HT1080 (cell line): ENCODE measurements at regions not wholly inside any gene's neighbourhood (a gene's known extent, or its start where the extent isn't known, plus 50 kb on each side); places are given as distances from the start of the nearest gene placed in this dataset.

Experiments used
- DNase-seq: peaks from one replicate; pipeline ENCODE4 v3.0.0-alpha.2; 2015; ENCODE audit warnings: low read depth

DNA sequence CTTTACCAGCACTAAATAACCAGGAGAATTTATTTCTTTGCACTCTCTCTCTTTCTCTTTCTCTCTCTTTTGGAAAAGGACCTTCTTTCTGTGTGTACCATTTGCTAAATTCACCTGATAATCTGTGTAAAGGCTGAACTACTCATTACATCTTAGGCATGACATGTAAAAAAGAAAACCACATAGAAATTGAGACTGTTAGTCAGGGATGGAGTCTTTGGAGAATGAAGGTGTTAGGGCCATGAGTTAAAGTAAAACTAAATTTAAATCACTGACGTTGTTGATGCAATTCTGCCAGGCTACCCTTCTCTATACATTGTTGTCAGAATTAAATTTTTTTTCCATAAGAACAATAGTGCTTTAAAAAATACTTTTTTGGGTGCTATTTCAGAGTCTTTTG lies 263.3 kb downstream of the PTEN start:
- DNase-seq: no peak

DNA sequence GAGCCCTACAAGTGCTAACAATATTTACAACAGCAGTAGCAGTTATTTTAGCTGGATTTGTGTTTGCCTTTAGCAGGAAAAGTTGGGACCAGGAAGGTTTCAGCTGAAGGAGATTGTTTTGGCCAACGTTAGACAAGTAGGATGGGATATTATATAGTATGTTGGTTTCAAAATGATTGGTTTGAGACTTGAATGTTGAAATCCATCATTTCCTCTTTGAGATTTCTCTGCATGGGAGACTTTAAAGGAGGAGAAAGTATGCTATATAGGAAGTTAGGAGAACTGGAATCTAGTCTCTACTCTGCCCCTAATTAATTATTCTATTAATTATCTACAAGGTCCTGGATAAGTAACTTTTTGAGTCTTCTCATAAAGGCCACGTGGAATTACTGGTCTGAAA lies 263.8 kb downstream of the PTEN start:
- DNase-seq: no peak

DNA sequence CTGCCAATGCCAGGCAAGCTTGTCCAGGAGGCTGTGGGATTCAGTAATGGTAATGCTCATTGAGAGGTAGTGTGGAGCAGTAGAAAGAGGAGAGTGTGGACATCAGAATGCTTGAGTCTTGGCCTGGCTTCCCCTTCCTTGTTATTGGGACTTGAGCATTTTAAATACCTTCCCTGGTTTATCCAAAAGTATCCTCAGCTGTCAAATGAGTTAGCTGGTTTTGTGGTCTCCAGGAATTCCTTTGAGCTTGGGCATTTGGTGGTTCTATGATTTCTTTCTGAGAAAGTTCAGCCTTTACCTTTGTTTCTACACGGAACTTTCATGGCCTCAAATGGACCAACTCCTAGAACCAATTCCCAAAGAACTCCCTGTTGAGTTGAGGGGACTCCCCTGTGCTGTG lies 264.3 kb downstream of the PTEN start:
- no peak for DNase-seq

DNA sequence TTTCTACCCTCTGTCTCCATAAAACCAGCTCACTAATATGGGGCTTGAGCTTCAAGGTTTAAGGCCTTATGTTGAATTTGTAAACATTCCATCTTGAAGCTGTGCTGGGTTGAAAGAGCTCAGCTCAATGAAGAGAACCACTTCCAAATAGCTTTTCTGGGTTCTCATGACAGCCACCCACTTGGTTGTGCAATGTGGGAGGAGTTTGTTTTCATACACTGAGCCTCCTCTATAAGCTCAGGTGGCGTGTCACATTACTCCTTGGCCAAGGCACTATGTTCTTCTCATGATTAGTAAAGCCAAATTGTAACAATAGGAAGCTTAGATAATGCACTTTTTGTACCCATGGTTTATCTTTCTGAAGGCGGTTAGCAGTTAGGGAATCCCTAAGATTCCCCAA lies 265.6 kb downstream of the PTEN start:
- DNase-seq: no peak

DNA sequence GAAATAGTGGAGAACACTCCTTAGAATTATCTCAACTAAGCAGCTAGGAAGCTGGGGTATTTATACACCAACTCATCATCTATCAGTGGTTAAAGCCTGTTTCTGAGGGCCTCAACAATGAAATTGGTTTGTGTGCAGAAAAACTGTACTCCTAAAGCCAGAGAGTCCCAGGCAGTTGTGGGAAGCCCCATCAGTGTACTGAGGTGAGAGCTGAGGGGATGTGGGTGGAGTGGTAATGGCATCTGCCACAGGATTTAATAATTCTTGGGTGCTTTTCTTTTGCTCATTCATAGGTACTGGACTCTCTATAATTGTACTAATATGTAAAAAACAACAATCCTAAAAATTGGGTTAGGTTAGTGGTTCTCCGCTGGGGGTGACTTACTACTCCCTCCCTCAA lies 267.5 kb downstream of the PTEN start:
- DNase-seq: no peak

DNA sequence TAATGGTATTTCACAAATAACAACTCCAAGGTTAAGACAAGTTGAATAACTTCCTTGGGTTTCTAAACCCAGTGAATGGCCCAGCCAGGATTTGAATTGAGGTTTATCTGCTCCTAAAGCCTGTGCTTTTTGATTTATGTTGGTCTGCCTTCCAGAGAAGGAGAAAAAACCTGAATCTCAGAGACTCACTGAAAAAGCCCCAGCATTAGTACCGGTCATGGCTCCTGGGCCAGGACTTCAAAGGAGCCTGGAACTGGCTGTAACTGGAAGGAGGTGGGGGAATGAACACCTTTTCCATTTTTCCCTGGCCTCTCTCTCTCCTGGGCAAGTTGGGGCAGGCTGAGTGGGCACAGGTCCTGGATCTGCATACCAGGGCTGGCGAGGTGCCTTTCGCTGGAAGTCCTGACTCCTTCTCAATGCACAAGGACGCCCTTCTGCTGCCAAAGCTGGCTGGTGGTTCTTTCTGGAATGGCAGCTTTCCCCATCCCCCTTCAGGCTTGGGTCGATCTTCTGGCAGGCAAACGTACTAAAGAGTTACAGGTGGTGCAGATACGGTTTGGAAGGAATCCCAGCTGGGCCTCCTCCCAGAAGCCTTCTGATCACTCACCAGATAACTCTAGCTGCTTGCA lies 268.2 kb downstream of the PTEN start:
- no peak for DNase-seq

DNA sequence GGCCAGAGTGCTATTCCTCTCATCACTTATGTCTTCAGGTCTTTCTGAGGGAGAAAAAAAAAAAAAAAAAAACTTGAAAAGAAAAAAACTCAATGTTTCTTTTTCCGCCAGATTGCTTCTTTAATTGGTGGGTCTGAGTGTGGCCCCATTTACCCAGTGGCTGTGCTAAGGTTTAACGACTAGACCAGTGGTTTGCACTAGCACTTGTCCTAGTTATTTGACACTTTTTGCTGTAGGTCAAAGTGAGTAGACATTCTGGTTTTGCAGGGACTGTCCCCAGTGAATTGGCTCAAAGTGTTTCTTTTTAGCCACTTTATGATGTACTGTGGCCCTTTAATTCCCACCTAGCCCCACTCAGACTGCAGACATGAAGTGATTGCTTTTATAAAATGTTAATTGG lies 273.3 kb downstream of the PTEN start:
- DNase-seq: no peak

DNA sequence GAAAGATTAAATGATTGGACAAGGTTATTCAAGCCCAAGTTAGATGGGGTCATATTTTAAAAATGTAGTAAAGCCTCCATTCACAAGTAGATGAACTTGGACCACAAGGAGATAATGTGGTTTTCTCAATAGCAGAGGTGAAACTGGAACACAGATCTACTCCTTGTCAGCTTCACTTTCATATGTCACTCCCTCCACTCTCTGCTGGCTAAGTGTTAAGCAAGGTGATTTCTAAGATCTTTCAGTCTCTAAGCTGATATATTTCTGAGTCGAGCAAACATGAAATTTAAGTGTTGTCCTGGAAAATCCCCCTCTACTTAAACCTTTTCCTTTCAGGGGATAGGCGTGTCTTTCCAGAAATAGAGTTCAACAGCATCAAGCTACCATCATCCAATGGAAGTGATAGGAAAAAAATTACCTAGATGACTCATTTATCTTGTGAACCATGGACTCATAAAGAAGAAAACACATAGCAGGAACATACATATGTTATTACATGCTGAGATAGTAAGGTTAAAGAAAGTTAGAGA lies 275.0 kb downstream of the PTEN start:
- DNase-seq: no peak

DNA sequence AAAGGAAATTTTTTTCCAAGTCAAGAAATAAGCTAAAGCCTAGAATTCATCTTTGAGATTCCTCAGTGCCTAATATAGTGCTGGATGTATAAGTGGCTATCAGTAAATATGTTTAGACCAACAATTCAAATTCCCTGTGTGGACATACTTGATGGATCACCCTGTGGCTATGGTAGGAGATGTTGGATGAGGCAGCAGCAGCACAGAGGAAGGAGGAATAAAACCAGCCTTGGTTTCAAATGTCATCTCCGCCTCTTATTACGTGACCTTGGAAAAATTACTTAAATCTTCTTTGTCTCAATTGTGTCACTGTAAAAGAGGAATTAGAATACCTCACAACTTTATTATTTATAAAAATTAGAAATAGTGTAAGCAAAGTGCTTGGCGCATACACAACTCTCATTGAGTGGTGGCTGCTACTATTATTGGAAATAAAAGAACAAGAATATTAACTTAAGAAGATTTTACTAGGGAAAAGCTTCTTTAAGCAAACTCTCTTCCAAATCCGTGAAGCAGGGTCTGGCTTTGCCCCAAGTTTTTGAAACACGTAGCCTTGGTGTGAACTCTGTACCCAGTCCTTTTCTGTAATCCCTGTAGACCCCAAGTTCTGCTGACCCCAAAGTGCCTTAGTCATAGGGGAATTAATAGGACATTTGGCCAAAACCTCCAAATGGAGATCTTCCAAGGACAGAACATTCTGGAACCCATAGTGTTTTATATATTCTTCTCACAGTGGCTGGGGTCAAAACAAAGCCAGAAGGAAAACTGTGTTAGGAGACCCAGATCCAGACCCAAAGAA lies 283.8 kb downstream of the PTEN start:
- no peak for DNase-seq

DNA sequence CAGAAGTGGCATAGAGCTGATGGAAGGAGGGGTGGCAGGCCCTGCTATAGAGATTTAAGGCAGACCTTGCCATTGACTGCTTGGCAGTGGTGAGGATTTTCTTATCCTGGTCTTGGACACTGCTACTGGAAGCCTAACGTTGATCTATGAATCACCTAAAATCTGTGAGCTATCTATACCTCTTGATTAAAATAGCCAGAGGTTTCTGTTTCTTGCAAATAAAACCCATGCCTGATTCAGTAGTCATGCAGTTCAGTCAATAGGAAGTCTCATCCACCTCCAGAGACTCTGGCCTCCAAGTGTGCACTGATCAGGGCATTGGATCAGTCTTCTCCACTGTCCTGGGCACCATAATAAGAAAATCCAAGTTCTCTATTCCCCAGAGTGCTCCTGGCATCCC lies 286.5 kb downstream of the PTEN start:
- DNase-seq: peak; percentile 62

DNA sequence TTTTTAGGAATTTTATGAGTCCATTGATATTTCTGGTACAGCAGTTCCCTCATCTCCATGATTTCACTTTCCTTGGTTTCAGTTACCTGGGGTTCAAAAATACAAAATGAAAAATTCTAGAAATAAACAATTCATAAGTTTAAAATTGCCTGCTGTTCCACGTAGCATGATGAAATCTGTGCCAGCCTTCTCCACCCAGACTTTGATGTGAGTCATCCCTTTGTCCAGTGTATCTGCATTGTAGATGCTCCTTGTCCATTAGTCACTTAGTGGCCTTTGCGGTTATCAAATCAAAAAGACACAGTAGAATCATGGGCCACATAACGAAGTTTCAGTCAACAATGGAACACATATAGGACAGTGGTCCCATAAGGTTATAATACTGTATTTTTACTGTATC lies 286.9 kb downstream of the PTEN start:
- DNase-seq: peak; percentile 87

DNA sequence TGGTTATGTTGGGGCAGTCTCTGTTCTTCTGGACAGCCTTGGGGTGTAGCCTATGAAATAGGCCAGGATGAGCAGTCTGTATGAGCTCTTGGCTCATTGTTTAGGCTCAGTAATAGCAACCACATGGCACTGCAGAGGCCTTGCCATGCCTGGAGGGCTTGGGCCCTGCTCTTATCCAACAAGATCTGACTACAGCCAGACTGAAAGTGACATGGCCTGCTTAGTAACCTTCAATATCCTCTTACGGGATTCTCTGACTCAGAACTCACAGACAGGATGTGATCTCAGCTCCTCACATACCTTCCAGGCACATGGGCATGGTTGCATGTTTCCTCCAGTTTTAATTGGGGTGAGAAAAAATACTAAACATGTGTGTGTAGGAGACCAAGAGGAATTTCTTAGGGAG lies 289.3 kb downstream of the PTEN start:
- DNase-seq: peak; percentile 97

DNA sequence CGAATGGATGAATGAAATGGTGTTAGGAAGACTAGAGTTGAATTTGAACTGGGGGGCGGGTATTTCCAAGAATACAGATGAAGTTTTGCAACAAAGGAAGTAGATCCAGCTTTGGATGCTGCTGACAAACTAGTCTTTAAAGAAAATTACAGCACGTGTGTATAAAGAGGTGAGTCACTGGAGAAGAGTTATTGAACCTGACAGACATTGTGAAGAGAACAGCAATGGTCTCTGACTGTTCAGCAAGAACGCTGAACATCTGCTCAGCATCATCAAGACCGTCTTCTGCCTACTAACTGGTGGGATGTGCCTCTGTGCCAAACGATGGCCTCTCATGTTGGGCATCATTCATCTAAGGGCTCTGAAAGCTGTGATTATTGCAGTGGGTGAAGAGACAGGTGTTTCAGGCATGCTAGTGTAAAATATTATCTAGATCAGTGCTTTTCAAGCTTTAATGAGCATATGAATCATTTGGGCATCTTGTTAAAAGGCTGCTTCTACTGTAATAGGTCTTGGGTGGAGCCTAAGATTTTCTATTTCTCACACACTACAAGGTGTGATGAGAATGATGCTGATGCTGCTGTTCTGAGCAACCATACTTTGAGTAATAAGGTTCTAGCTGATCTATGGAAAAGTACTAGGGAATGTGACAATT lies 291.3 kb downstream of the PTEN start:
- peak; percentile 40 for DNase-seq

DNA sequence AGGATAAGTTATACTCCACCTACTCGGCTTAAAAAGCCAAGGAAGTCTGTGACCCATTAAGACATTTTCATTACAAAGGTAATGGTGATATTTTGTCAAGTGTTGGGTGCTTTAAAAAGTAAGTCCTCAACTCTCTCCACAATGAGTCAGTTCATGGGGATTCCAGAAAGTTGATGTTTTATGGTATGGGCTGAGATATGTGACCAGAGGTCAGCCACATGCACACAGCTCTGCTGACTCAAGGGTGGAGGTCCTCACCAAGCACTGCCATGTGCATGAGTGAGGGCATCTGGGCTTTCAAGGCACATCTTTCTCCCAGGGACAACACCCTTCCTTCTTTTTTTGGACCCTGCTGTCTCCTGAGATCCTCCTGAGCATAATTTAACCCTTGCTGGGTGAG lies 292.9 kb downstream of the PTEN start:
- DNase-seq: peak; percentile 91

DNA sequence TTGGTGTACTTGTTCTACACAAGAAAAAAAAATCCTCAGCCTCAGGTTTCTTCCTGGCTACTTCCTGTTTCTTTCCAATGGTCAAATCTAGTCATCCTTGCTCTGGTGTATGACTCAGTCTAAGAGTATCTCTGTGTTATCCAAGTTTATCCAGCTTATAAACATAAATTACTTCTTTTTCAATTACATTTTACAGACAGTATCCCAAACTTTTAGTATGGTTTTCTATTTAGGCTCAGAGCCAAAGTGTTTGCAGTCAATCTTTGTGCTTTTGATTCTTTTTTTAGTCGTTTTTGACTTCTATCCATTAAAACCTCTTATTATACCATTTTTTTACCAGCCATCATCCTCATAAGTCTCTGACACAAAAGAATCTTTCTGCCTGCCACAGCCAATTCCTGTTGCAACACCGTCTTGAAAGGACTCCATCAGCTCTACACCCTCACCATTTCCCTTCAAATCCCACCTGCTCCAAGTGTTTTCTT lies 294.6 kb downstream of the PTEN start:
- peak; percentile 90 for DNase-seq

DNA sequence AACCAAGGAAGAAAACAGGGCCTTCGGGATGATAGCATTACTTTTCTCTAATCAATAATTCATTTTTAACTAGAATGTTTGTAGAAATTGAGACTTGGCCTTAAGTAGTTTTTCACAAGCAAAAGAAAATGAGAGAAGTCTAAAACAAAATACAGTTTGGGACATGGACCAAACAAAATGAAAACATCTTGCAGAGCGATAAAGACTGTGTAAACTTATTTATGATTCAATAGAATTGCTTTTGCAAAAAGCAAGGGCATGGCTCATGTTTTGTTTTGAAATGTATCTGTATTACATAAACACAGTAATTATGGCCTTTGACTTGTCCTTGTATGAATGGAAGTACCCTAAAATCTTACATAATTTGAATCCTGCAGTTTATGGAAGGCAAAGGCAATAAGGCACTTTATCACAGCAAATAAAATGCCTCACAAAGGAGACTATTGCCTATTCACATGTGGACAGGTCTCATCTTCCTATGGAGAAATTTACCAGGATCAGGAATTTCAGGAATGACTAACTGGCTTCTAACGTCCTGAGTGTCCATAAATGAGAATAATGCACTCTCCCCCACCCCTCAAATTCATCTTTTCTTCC lies 295.2 kb downstream of the PTEN start:
- DNase-seq: no peak

DNA sequence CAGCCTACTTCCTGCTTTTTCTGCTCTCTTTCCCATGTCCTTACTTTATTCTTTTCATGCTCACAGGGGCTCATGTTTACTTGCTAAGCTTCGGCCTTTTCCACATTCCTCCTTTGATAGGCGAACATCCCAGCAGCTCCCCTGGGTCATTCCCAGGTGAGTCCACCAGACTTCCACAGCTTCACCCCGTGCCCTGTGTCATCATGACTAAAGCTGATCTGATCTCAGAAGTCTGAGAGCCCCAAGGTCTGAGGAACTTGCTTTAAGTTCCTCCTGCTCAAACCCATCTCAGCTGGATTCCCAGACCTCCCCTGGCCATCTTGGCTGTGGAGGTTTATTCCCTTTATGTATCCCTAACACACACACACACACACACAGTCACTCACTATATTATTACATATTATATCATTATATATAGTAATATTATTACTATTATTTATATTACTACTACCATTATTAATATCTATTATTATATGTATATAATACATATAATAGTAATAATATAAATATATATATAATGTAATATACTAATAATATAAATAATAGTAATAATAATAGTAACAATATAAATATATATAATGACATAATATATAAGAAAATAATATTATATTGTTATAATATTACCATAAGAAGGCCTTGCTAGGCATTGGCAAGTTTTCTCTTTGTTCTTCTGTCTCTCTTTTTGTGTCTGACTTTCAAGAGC lies 295.9 kb downstream of the PTEN start:
- DNase-seq: no peak

DNA sequence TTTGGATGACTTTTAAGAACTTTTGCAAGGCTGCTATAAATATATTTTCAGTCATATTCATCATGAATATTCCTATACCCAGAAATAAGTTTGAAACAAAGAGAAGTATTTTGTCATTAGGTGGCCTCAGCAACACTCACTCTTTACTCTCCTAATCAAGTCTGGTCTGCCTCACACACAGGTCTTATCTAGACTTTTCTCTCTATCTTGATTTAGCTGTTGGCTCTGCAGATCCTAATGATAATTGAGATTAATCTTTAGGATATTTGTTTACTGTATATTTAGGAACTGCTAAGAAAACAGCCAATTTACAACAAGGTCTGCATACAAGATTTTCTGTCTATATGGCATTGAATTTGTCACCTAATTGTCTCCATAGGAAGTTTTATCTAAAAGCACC lies 297.6 kb downstream of the PTEN start:
- DNase-seq: no peak

DNA sequence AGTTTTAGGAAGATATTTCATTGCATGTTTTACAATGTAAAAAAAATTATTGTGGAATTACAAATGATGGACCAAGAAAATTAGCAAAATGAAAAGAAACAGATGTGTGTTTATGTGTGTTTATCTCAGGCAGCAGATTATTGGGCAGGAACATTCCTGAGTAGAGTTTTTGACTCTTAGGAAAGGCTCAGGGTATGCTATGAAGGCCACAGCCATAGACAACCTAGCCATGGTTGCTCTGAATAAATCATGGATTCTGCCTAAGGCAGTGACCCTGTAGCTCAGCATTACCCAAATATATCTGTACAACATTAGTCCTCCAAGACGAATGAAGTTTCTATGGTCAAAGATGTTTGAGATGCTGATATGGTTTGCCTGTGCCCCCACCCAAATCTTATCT lies 298.3 kb downstream of the PTEN start:
- DNase-seq: no peak

DNA sequence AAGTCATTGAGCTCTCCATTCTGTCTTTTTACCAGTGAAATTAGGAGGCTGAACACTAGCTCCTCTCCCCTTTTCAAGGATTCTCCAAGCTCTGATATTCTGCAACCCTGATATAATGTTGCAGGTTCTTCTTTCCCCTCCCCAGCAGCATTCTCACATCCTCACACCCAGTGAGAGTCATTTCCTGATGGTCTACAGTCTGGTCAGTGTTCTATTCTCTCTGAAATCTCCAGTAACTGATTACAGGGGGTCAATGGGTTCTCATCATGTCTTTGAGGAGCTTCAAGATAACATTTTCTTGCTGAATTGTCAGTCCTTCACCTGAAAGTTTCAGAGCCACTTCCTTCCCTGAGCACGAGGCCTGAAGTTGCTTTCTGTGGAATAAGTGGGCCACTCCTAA lies 299.4 kb downstream of the PTEN start:
- peak; percentile 59 for DNase-seq

DNA sequence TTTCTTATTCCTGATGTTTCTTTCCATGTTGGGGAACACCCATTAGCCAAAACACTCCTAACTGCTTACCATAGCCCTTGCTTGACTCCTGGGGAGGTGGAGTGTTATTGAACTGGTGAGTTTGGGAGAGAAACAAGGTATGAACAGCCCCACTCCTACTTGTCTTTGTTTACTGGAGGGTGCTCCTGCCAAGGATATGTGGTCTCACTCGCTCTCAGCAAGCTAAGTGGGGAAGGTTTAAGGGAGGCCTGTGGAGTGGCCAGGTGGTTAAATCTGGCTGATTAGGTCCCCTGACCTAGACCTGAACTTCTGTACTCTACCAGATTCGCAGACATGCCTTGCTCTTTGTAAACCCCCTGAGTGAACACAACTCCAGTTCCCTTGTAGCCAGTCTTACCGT lies 300.1 kb downstream of the PTEN start:
- DNase-seq: no peak
